SK-N-SH (cell line): ENCODE measurements at regions not wholly inside any gene's neighbourhood (a gene's known extent, or its start where the extent isn't known, plus 50 kb on each side); places are given as distances from the start of the nearest gene placed in this dataset.

Experiments
- CTCF ChIA-PET: fragments of 300-600, 350-600 bp; formaldehyde crosslinking; extraction: SDS; loops from one replicate; lab custom pipeline; 2021; lab: Yijun Ruan, JAX
- POLR2A ChIA-PET: fragments of 350-600 bp; sonication (Branson Sonifier 250); formaldehyde crosslinking; extraction: SDS; loops from one replicate; lab custom pipeline; 2020; ENCODE audit warnings: antibody characterized with exemption, inconsistent platforms; lab: Yijun Ruan, JAX
- DNase-seq: peaks from one replicate; pipeline ENCODE4 v3.0.0; 2012
- H2AFZ ChIP-seq: fragments of 200-600 bp; sonication (generic); 2 replicates; pipeline ENCODE4 v1.8.1; 2016; ENCODE audit warnings: antibody characterized with exemption, mild to moderate bottlenecking, low read depth
- H3F3A ChIP-seq: fragments of 200-600 bp; sonication (generic); replicated peaks from 2 replicates; pipeline ENCODE3; 2016; ENCODE audit warnings: antibody characterized with exemption, mild to moderate bottlenecking; ENCODE audit not compliant: insufficient read depth
- H3K27ac ChIP-seq, 2 experiments: fragments of 200-500 bp in 1 of 2; fragments of 200-600 bp in 1 of 2; sonication (Bioruptor generic) in 1 of 2; sonication (generic), shearing (Covaris generic) in 1 of 2; 2 replicates each; pipeline versions ENCODE4 v1.5.1 to v1.6.1; 2014 to 2016; ENCODE audit warnings: low read depth in 2 of 2, inconsistent platforms in 1 of 2, low read length in 1 of 2, mild to moderate bottlenecking in 1 of 2, mixed read lengths in 1 of 2
- H3K27me3 ChIP-seq: fragments of 200-600 bp; sonication (generic), shearing (Covaris generic); 2 replicates; pipeline ENCODE4 v1.6.1; 2016; ENCODE audit warnings: mixed run types; ENCODE audit not compliant: insufficient read depth
- H3K36me3 ChIP-seq, 2 experiments: fragments of 200-500 bp in 1 of 2; fragments of 200-600 bp in 1 of 2; sonication (Bioruptor generic) in 1 of 2; sonication (generic) in 1 of 2; replicated peaks in 1 of 2; 2 replicates each; pipeline versions ENCODE3 to v1.5.1; 2014 to 2016; ENCODE audit warnings: low read length in 1 of 2, mild to moderate bottlenecking in 1 of 2; ENCODE audit not compliant: insufficient read depth in 2 of 2, control insufficient read depth in 1 of 2
- H3K4me1 ChIP-seq, 2 experiments: fragments of 200-500 bp in 1 of 2; fragments of 200-600 bp in 1 of 2; sonication (Bioruptor generic) in 1 of 2; sonication (generic), shearing (Covaris generic) in 1 of 2; 2 replicates each; pipeline versions ENCODE4 v1.5.1 to v1.6.1; 2014 to 2016; ENCODE audit warnings: low read depth in 1 of 2, low read length in 1 of 2, mixed run types in 1 of 2; ENCODE audit not compliant: insufficient read depth in 2 of 2, control insufficient read depth in 1 of 2
- H3K4me2 ChIP-seq: fragments of 200-600 bp; sonication (generic), shearing (Covaris generic); 2 replicates; pipeline ENCODE4 v1.6.1; 2017; ENCODE audit warnings: mixed run types
- H3K4me3 ChIP-seq, 2 experiments: fragments of 200-500 bp in 1 of 2; fragments of 200-600 bp in 1 of 2; sonication (Bioruptor generic) in 1 of 2; sonication (generic), shearing (Covaris generic) in 1 of 2; 2 replicates each; pipeline versions ENCODE4 v1.5.1 to v1.8.1; 2014 to 2016; ENCODE audit warnings: low read depth in 2 of 2, inconsistent platforms in 1 of 2, low read length in 1 of 2, mild to moderate bottlenecking in 1 of 2, mixed read lengths in 1 of 2, moderate library complexity in 1 of 2
- H3K79me2 ChIP-seq: fragments of 200-600 bp; sonication (generic); 2 replicates; pipeline ENCODE4 v1.8.1; 2017; ENCODE audit warnings: mild to moderate bottlenecking; ENCODE audit not compliant: insufficient read depth
- H3K9ac ChIP-seq: fragments of 200-600 bp; sonication (generic); 2 replicates; pipeline ENCODE4 v1.6.1; 2017; ENCODE audit warnings: mixed run types
- H3K9me2 ChIP-seq: fragments of 200-600 bp; sonication (generic); 2 replicates; pipeline ENCODE4 v1.6.1; 2017; ENCODE audit warnings: mixed run types
- H3K9me3 ChIP-seq: fragments of 200-600 bp; sonication (generic); 2 replicates; pipeline ENCODE4 v1.6.1; 2017; ENCODE audit warnings: mixed run types, mild to moderate bottlenecking, moderate library complexity
- H4K20me1 ChIP-seq: fragments of 200-600 bp; sonication (generic); 2 replicates; pipeline ENCODE4 v1.6.1; 2017; ENCODE audit warnings: mild to moderate bottlenecking, mixed run types; ENCODE audit not compliant: insufficient read depth
- EP300 ChIP-seq, 2 experiments: IDR thresholded peaks; 2 replicates each; pipeline versions ENCODE4 v1.4.0 to v1.6.1; 2012; ENCODE audit warnings: borderline replicate concordance in 1 of 2, low read depth in 1 of 2, low read length in 1 of 2
- EZH2phosphoT487 ChIP-seq: fragments of 200-600 bp; sonication (generic); IDR thresholded peaks from 2 replicates; pipeline ENCODE4 v1.6.1; 2017; ENCODE audit warnings: low read depth, mixed run types, mild to moderate bottlenecking, antibody characterized with exemption, moderate library complexity, borderline replicate concordance
- FOSL2 ChIP-seq: IDR thresholded peaks from 2 replicates; pipeline ENCODE4 v1.4.0; 2012; ENCODE audit warnings: low read depth, mild to moderate bottlenecking, moderate library complexity, borderline replicate concordance
- GATA2 ChIP-seq: sonication (generic); formaldehyde crosslinking; IDR thresholded peaks from 2 replicates; pipeline ENCODE4 v1.5.0; 2020; ENCODE audit warnings: mild to moderate bottlenecking, missing genetic modification reagents
- JUND ChIP-seq: IDR thresholded peaks from 2 replicates; pipeline ENCODE4 v1.4.0; 2012
- MAX ChIP-seq: IDR thresholded peaks from 2 replicates; pipeline ENCODE4 v1.4.0; 2012; ENCODE audit warnings: low read depth
- MEF2A ChIP-seq: IDR thresholded peaks from 2 replicates; pipeline ENCODE4 v1.4.0; 2012; ENCODE audit warnings: low read depth, borderline replicate concordance
- NFIC ChIP-seq: IDR thresholded peaks from 2 replicates; pipeline ENCODE4 v1.4.0; 2012; ENCODE audit warnings: borderline replicate concordance
- NRF1 ChIP-seq: IDR thresholded peaks from 2 replicates; pipeline ENCODE4 v1.6.1; 2012; ENCODE audit warnings: low read depth, mild to moderate bottlenecking, low read length
- POLR2AphosphoS5 ChIP-seq: IDR thresholded peaks from 2 replicates; pipeline ENCODE4 v1.6.1; 2012; ENCODE audit warnings: low read depth, low read length
- REST ChIP-seq: IDR thresholded peaks from 2 replicates; pipeline ENCODE4 v1.6.1; 2012; ENCODE audit warnings: mild to moderate bottlenecking, low read depth, low read length, moderate library complexity
- RXRA ChIP-seq: IDR thresholded peaks from 2 replicates; pipeline ENCODE4 v1.4.0; 2012; ENCODE audit warnings: low read depth, mild to moderate bottlenecking, borderline replicate concordance
- SMC3 ChIP-seq: IDR thresholded peaks from 2 replicates; pipeline ENCODE4 v1.6.1; 2012; ENCODE audit warnings: low read depth, low read length, improper control_type of control experiment
- TAF1 ChIP-seq: IDR thresholded peaks from 2 replicates; pipeline ENCODE4 v1.6.1; 2012; ENCODE audit warnings: low read depth, mild to moderate bottlenecking, low read length, moderate library complexity, borderline replicate concordance
- TEAD4 ChIP-seq: IDR thresholded peaks from 2 replicates; pipeline ENCODE4 v1.4.0; 2012; ENCODE audit warnings: mild to moderate bottlenecking, borderline replicate concordance; ENCODE audit not compliant: insufficient read depth
- USF2 ChIP-seq: fragments of 150-350 bp; IDR thresholded peaks from 2 replicates; pipeline ENCODE4 v1.6.1; 2017; ENCODE audit warnings: antibody characterized with exemption, low read length, low read depth, borderline replicate concordance
- ZBTB33 ChIP-seq: IDR thresholded peaks from 2 replicates; pipeline ENCODE4 v1.4.0; 2012; ENCODE audit warnings: low read depth, borderline replicate concordance
- WGBS: methylation state at CpG from one replicate; pipeline ENCODE4 v1.1.6; 2017; ENCODE audit warnings: low lambda C conversion rate; 5-methylcytosine and 5-hydroxymethylcytosine counted together

GRCh38 chr2:4900242-4900641 lies 791.9 kb upstream of the SOX11 start:
- Histone ChIP-seq H3K27me3 (no peaks in the 10 kb centered on the region), H3K9me2 (no peaks in the 10 kb centered on the region), H3F3A (no peaks in the 10 kb centered on the region), H3K79me2 (no peaks in the 10 kb centered on the region), H3K27ac (no peak overlapping the region), H3K9ac (no peak overlapping the region), H3K4me3 (no peak overlapping the region), H2AFZ (no peak overlapping the region), H3K9me3 (no peaks in the 10 kb centered on the region), H3K4me1 (no peaks in the 10 kb centered on the region; a peak in 1 of 4 replicates), H4K20me1 (no peaks in the 10 kb centered on the region), H3K36me3 (no peaks in the 10 kb centered on the region), H3K4me2 (no peak overlapping the region)
- no peak for DNase-seq
- POLR2A ChIA-PET = no interaction called here
- CTCF ChIA-PET = no interaction called here
- TF ChIP-seq NRF1 = no peak
- TF ChIP-seq TEAD4 = no peak
- no peak for TF ChIP-seq MAX
- no peak for TF ChIP-seq EP300 (IDR thresholded peaks at IDR 0.05; ENCODE audit: borderline replicate concordance in 1 of 2, low read depth in 1 of 2, low read length in 1 of 2)
- TF ChIP-seq POLR2AphosphoS5 = no peak
- no peak for TF ChIP-seq EZH2phosphoT487
- TF ChIP-seq MEF2A = no peak
- TF ChIP-seq GATA2 (CRISPR knock-in tag) = no peak
- TF ChIP-seq RXRA = no peak
- no peak for TF ChIP-seq ZBTB33
- WGBS = 24% methylated on average over 5 of the region's 5 CpGs

- CTCF ChIA-PET = interaction anchor here (0.6 to 1.0 kb wide), 2 partner anchors 8 to 14 kb away, joined by 3 read pairs; no protein-coding TSS in a partner anchor
- Histone ChIP-seq H3K4me3 (no peak overlapping the region), H3K79me2 (no peaks in the 10 kb centered on the region), H3K9me2 (no peaks in the 10 kb centered on the region), H2AFZ (no peak overlapping the region), H3K4me1 (no peaks in the 10 kb centered on the region; a peak in 1 of 4 replicates), H3K36me3 (no peaks in the 10 kb centered on the region), H3K27ac (no peak overlapping the region), H4K20me1 (no peaks in the 10 kb centered on the region), H3K9ac (no peak overlapping the region), H3K9me3 (no peaks in the 10 kb centered on the region), H3K4me2 (no peak overlapping the region), H3F3A (no peaks in the 10 kb centered on the region), H3K27me3 (no peaks in the 10 kb centered on the region)
- DNase-seq = no peak
- POLR2A ChIA-PET = no interaction called here
- WGBS = 33% methylated on average over 11 of the region's 11 CpGs
- TF ChIP-seq POLR2AphosphoS5 = no peak
- no peak for TF ChIP-seq JUND
- no peak for TF ChIP-seq EZH2phosphoT487
- TF ChIP-seq TEAD4 = no peak
- TF ChIP-seq RXRA = no peak
- no peak for TF ChIP-seq FOSL2
- TF ChIP-seq REST = no peak
- no peak for TF ChIP-seq NFIC
- no peak for TF ChIP-seq TAF1
- no peak for TF ChIP-seq USF2
- no peak for TF ChIP-seq SMC3
Measured at GRCh38 chr2:4900861-4901770, 791.1 kb upstream of the SOX11 start.
